ENCODE measurements at regions not wholly inside any gene's neighbourhood (a gene's known extent, or its start where the extent isn't known, plus 50 kb on each side); places are given as distances from the start of the nearest gene placed in this dataset.

DNA sequence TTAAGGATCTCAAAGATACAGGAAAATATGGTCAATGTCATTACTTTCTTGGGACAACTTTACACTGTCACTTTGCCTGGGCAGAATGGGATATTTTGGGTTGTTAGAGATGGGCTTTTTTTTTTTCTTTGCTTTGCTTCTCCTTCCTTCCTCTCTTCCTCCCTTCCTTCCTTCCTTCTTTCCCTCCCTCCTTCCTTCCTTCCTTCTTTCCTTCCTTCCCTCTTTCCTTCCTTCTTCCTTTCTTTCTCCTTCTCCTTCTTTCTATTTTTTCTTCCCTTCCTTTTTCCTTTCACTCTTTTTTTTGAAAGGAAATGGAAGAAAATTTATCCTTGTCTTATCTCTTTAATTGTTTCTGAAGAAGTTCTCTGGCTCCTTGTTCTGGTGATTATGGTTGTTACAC, 180.0 kb upstream of the CCDC68 start:
- no peak for TF ChIP-seq EP300 (IDR thresholded peaks at IDR 0.05)
- TF ChIP-seq, protein P1, sequence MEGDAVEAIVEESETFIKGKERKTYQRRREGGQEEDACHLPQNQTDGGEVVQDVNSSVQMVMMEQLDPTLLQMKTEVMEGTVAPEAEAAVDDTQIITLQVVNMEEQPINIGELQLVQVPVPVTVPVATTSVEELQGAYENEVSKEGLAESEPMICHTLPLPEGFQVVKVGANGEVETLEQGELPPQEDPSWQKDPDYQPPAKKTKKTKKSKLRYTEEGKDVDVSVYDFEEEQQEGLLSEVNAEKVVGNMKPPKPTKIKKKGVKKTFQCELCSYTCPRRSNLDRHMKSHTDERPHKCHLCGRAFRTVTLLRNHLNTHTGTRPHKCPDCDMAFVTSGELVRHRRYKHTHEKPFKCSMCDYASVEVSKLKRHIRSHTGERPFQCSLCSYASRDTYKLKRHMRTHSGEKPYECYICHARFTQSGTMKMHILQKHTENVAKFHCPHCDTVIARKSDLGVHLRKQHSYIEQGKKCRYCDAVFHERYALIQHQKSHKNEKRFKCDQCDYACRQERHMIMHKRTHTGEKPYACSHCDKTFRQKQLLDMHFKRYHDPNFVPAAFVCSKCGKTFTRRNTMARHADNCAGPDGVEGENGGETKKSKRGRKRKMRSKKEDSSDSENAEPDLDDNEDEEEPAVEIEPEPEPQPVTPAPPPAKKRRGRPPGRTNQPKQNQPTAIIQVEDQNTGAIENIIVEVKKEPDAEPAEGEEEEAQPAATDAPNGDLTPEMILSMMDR (IDR thresholded peaks at IDR 0.05) = no peak
